MM.1S (cell line): ENCODE measurements at regions not wholly inside any gene's neighbourhood (a gene's known extent, or its start where the extent isn't known, plus 50 kb on each side); places are given as distances from the start of the nearest gene placed in this dataset.

Source experiments
- DNase-seq: peaks from one replicate; pipeline ENCODE4 v3.0.0-alpha.2; 2015
- H2AFZ ChIP-seq: fragments of 300-600 bp; sonication (generic); 2 replicates; pipeline ENCODE4 v1.6.0; 2016; ENCODE audit warnings: antibody characterized with exemption, low read length
- H3F3A ChIP-seq: fragments of 300-600 bp; sonication (generic); 2 replicates; pipeline ENCODE4 v1.6.1; 2016; ENCODE audit warnings: mild to moderate bottlenecking, antibody characterized with exemption, low read length, moderate library complexity, mixed read lengths; ENCODE audit not compliant: insufficient read depth
- H3K27ac ChIP-seq: fragments of 300-600 bp; sonication (generic); 2 replicates; pipeline ENCODE4 v1.5.1; 2016; ENCODE audit warnings: mild to moderate bottlenecking, low read length
- H3K27me3 ChIP-seq: fragments of 300-600 bp; sonication (generic); replicated peaks from 2 replicates; pipeline ENCODE4 v1.6.0; 2016; ENCODE audit warnings: low read length; ENCODE audit not compliant: insufficient read depth
- H3K36me3 ChIP-seq: fragments of 300-600 bp; sonication (generic); replicated peaks from 2 replicates; pipeline ENCODE4 v1.6.1; 2016; ENCODE audit warnings: mild to moderate bottlenecking, low read length, mixed read lengths; ENCODE audit not compliant: insufficient read depth
- H3K4me1 ChIP-seq: fragments of 300-600 bp; sonication (generic); 2 replicates; pipeline ENCODE4 v1.6.1; 2016; ENCODE audit warnings: low read length, mixed read lengths
- H3K4me2 ChIP-seq: fragments of 300-600 bp; sonication (generic); 2 replicates; pipeline ENCODE4 v1.6.0; 2016; ENCODE audit warnings: low read depth, low read length
- H3K4me3 ChIP-seq: fragments of 300-600 bp; sonication (generic); 2 replicates; pipeline ENCODE4 v1.5.1; 2016; ENCODE audit warnings: low read length, mixed read lengths
- H3K79me2 ChIP-seq: fragments of 300-600 bp; sonication (generic); 2 replicates; pipeline ENCODE4 v1.6.1; 2016; ENCODE audit warnings: mixed run types, low read length, mixed read lengths
- H3K9ac ChIP-seq: fragments of 300-600 bp; sonication (generic); 2 replicates; pipeline ENCODE4 v1.6.1; 2016; ENCODE audit warnings: low read length, mixed read lengths
- H3K9me2 ChIP-seq: fragments of 300-600 bp; sonication (generic); replicated peaks from 2 replicates; pipeline ENCODE4 v1.6.1; 2016; ENCODE audit warnings: mild to moderate bottlenecking, low read length, mixed read lengths; ENCODE audit not compliant: insufficient read depth
- H3K9me3 ChIP-seq: fragments of 300-600 bp; sonication (generic); replicated peaks from 2 replicates; pipeline ENCODE4 v1.6.1; 2016; ENCODE audit warnings: mild to moderate bottlenecking, low read length, mixed read lengths; ENCODE audit not compliant: insufficient read depth
- H4K20me1 ChIP-seq: fragments of 300-600 bp; sonication (generic); 2 replicates; pipeline ENCODE4 v1.6.1; 2016; ENCODE audit warnings: mild to moderate bottlenecking, low read length, moderate library complexity, mixed read lengths; ENCODE audit not compliant: insufficient read depth
- CTCF ChIP-seq: fragments of 300-600 bp; sonication (generic); IDR thresholded peaks from 2 replicates; pipeline ENCODE4 v1.5.1; 2016; ENCODE audit warnings: antibody characterized with exemption, low read length, mixed read lengths
- EZH2 ChIP-seq: fragments of 300-600 bp; sonication (generic); optimal IDR thresholded peaks from 2 replicates; pipeline ENCODE3; 2017; ENCODE audit warnings: low read depth, mild to moderate bottlenecking, antibody characterized with exemption, low read length, mixed read lengths
- EZH2phosphoT487 ChIP-seq: fragments of 300-600 bp; sonication (generic); IDR thresholded peaks from 2 replicates; pipeline ENCODE4 v1.6.1; 2018; ENCODE audit warnings: antibody characterized with exemption, low read length

DNA sequence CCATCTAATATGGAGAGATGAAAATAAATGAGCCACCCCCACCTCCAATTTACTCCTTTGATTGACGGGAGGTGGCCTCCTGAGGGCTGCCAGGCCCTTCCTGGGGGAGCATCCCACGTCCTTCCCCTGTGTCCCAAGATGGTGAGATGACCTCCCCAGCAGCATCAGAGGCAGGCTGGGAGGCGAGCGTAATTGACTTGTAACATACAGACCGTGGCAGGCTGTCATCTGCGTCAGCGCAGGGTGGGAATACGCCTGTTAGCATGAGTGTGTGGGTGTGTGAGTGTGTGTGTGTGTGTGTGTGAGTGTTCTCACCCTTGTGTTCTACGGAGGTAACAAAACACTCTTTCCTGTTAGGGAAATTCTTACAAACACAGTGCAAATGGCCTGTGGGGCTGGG is 156.9 kb upstream of the CIBAR2 start:
- H3K9me2 ChIP-seq = no peaks in the 10 kb centered on the region
- no peaks in the 10 kb centered on the region for H3K36me3 ChIP-seq
- no peak overlapping the region for H3K9ac ChIP-seq
- H4K20me1 ChIP-seq = no peaks in the 10 kb centered on the region
- H3K27me3 ChIP-seq = peaks cover 71% of the 10 kb centered on the region
- H3K4me2 ChIP-seq = no peak overlapping the region
- no peak overlapping the region for H3K4me3 ChIP-seq
- no peaks in the 10 kb centered on the region for H3K79me2 ChIP-seq
- DNase-seq = no peak
- H3K4me1 ChIP-seq = no peaks in the 10 kb centered on the region
- no peak overlapping the region for H2AFZ ChIP-seq
- no peak overlapping the region for H3K27ac ChIP-seq
- H3K9me3 ChIP-seq = no peaks in the 10 kb centered on the region
- H3F3A ChIP-seq = no peaks in the 10 kb centered on the region
- TF ChIP-seq EZH2phosphoT487 (no peak), CTCF (no peak), EZH2 (no peak)

DNA sequence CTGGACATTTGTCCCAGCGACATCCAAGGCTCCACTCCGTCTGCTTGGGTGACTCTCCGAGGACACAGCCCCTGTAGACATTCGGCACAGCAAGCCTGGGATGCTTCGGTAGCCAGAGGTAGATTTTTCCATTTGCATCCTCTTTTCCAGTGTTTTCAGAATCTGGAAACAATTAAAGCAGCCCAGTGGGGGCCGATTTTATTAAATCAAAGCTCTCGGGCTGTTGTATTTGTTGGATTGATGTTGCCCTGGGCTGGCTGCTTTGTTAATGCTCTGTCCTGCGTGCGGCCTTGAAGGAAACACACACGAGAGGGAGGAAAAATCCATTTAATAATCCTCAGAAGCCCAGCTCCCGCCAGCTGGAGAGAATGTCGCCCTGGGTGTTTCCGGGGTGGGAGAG is 158.1 kb upstream of the CIBAR2 start:
- no peaks in the 10 kb centered on the region for H3K9me3 ChIP-seq
- no peaks in the 10 kb centered on the region for H3F3A ChIP-seq
- TF ChIP-seq CTCF (no peak), EZH2phosphoT487 (no peak), EZH2 (no peak)
- H3K27ac ChIP-seq = no peak overlapping the region
- H4K20me1 ChIP-seq = no peaks in the 10 kb centered on the region
- no peaks in the 10 kb centered on the region for H3K36me3 ChIP-seq
- H3K4me2 ChIP-seq = no peak overlapping the region
- no peak overlapping the region for H2AFZ ChIP-seq
- no peaks in the 10 kb centered on the region for H3K79me2 ChIP-seq
- H3K4me3 ChIP-seq = no peak overlapping the region
- H3K9me2 ChIP-seq = no peaks in the 10 kb centered on the region
- no peak for DNase-seq
- H3K27me3 ChIP-seq = peaks cover 68% of the 10 kb centered on the region
- H3K4me1 ChIP-seq = no peaks in the 10 kb centered on the region
- H3K9ac ChIP-seq = no peak overlapping the region

DNA sequence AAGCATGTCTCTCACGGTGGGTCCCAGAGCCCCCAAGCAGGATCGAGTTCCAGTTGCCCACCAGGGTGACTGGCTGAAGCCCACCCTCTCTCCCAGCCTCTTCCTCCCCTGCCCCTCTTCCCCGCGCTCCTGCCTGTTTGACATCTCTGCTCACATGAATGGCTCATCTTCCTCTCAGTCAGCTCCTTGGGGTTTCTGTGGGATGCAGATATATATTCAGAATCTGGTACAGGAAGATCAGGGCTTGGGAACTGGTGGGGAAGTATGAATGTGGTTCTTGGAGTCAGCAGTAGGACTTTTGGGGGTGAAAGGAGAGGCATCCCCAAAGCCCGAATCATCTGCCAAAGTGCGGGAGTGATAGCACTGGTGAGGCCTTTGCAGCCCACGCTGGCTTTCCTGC is 158.9 kb upstream of the CIBAR2 start:
- no peaks in the 10 kb centered on the region for H3K36me3 ChIP-seq
- H3K4me1 ChIP-seq = no peaks in the 10 kb centered on the region
- H3K4me2 ChIP-seq = no peak overlapping the region
- H4K20me1 ChIP-seq = no peaks in the 10 kb centered on the region
- H3K9ac ChIP-seq = no peak overlapping the region
- H3K4me3 ChIP-seq = no peak overlapping the region
- H3F3A ChIP-seq = no peaks in the 10 kb centered on the region
- DNase-seq = no peak
- no peak overlapping the region for H3K27ac ChIP-seq
- H3K27me3 ChIP-seq = peaks cover 62% of the 10 kb centered on the region
- no peaks in the 10 kb centered on the region for H3K9me3 ChIP-seq
- no peaks in the 10 kb centered on the region for H3K9me2 ChIP-seq
- no peak overlapping the region for H2AFZ ChIP-seq
- TF ChIP-seq EZH2phosphoT487 (no peak), EZH2 (no peak), CTCF (no peak)
- no peaks in the 10 kb centered on the region for H3K79me2 ChIP-seq

GRCh38 chr16:85273293-85273692 is 161.0 kb upstream of the CIBAR2 start:
- H3K79me2 ChIP-seq = no peaks in the 10 kb centered on the region
- no peak overlapping the region for H3K4me3 ChIP-seq
- H2AFZ ChIP-seq = no peak overlapping the region
- H3K27me3 ChIP-seq = peaks cover 62% of the 10 kb centered on the region
- H3K9me2 ChIP-seq = no peaks in the 10 kb centered on the region
- H3K9me3 ChIP-seq = no peaks in the 10 kb centered on the region
- H3K27ac ChIP-seq = no peak overlapping the region
- no peak overlapping the region for H3K4me2 ChIP-seq
- H3K36me3 ChIP-seq = no peaks in the 10 kb centered on the region
- no peaks in the 10 kb centered on the region for H4K20me1 ChIP-seq
- H3K4me1 ChIP-seq = no peaks in the 10 kb centered on the region
- DNase-seq = no peak
- H3F3A ChIP-seq = no peaks in the 10 kb centered on the region
- no peak overlapping the region for H3K9ac ChIP-seq
- no peak for TF ChIP-seq EZH2
- no peak for TF ChIP-seq CTCF
- no peak for TF ChIP-seq EZH2phosphoT487
